ENCODE measurements at regions not wholly inside any gene's neighbourhood (a gene's known extent, or its start where the extent isn't known, plus 50 kb on each side); places are given as distances from the start of the nearest gene placed in this dataset.
"Not testable (repeated sequence)": the region's sequence is repeated elsewhere in the genome, so short reads cannot be mapped to it uniquely, and the experiment has no call there.

- ATAC-seq = no peak
- no peak for TF ChIP-seq ZC3H10 (CRISPR knock-in tag; IDR thresholded peaks at IDR 0.05)
- TF ChIP-seq RARB (CRISPR knock-in tag; IDR thresholded peaks at IDR 0.05) = no peak
- no peak for TF ChIP-seq BACH2 (CRISPR knock-in tag; IDR thresholded peaks at IDR 0.05; ENCODE audit: borderline replicate concordance)
- TF ChIP-seq ARNTL (CRISPR knock-in tag; IDR thresholded peaks at IDR 0.05; ENCODE audit: borderline replicate concordance, low read depth) = no peak
- TF ChIP-seq POU6F1 (CRISPR knock-in tag; IDR thresholded peaks at IDR 0.05; ENCODE audit: borderline replicate concordance, low read depth) = no peak
- no peak for TF ChIP-seq PATZ1 (CRISPR knock-in tag; IDR thresholded peaks at IDR 0.05; ENCODE audit: borderline replicate concordance)
These were observed 72.1 kb downstream of the TMEM212 start for GRCh38 chr3:171915275-171915674.

GRCh38 chr3:171916888-171917287 lies 73.7 kb downstream of the TMEM212 start:
- TF ChIP-seq ARNTL (CRISPR knock-in tag; IDR thresholded peaks at IDR 0.05; ENCODE audit: borderline replicate concordance, low read depth) (no peak), BACH2 (CRISPR knock-in tag; IDR thresholded peaks at IDR 0.05; ENCODE audit: borderline replicate concordance) (no peak), TCF4 (CRISPR knock-in tag; IDR thresholded peaks at IDR 0.05; ENCODE audit: borderline replicate concordance) (no peak), ZFP30 (CRISPR knock-in tag; IDR thresholded peaks at IDR 0.05) (no peak), PPARA (CRISPR knock-in tag; IDR thresholded peaks at IDR 0.05; ENCODE audit: borderline replicate concordance) (no peak), ZFP3 (CRISPR knock-in tag; IDR thresholded peaks at IDR 0.05) (no peak), ZNF70 (CRISPR knock-in tag; IDR thresholded peaks at IDR 0.05) (no peak), OSR1 (CRISPR knock-in tag; IDR thresholded peaks at IDR 0.05) (no peak), CREB5 (CRISPR knock-in tag; IDR thresholded peaks at IDR 0.05; ENCODE audit: low read depth) (no peak), CSDC2 (CRISPR knock-in tag; IDR thresholded peaks at IDR 0.05) (no peak), GLIS3 (CRISPR knock-in tag; IDR thresholded peaks at IDR 0.05) (no peak), TSHZ2 (CRISPR knock-in tag; IDR thresholded peaks at IDR 0.05) (no peak), TOX (CRISPR knock-in tag; IDR thresholded peaks at IDR 0.05; ENCODE audit: borderline replicate concordance) (no peak), ZC3H10 (CRISPR knock-in tag; IDR thresholded peaks at IDR 0.05) (no peak), ZNF8 (CRISPR knock-in tag; IDR thresholded peaks at IDR 0.05) (no peak), RARB (CRISPR knock-in tag; IDR thresholded peaks at IDR 0.05) (no peak)
- ATAC-seq = no peak

- ATAC-seq = not testable (repeated sequence)
These were observed 79.5 kb downstream of the TMEM212 start for GRCh38 chr3:171922629-171923028.

GRCh38 chr3:171923668-171924067 lies 80.5 kb downstream of the TMEM212 start:
- not testable (repeated sequence) for ATAC-seq

GRCh38 chr3:171924864-171925263 lies 81.7 kb downstream of the TMEM212 start:
- not testable (repeated sequence) for ATAC-seq

- ATAC-seq = no peak
- no peak for TF ChIP-seq BACH2 (CRISPR knock-in tag; IDR thresholded peaks at IDR 0.05; ENCODE audit: borderline replicate concordance)
- no peak for TF ChIP-seq OSR1 (CRISPR knock-in tag; IDR thresholded peaks at IDR 0.05)
- TF ChIP-seq RARB (CRISPR knock-in tag; IDR thresholded peaks at IDR 0.05) = no peak
- no peak for TF ChIP-seq ISL1 (CRISPR knock-in tag; IDR thresholded peaks at IDR 0.05)
- TF ChIP-seq POU6F1 (CRISPR knock-in tag; IDR thresholded peaks at IDR 0.05; ENCODE audit: borderline replicate concordance, low read depth) = no peak
- TF ChIP-seq TSHZ2 (CRISPR knock-in tag; IDR thresholded peaks at IDR 0.05) = no peak
- no peak for TF ChIP-seq ARNTL (CRISPR knock-in tag; IDR thresholded peaks at IDR 0.05; ENCODE audit: borderline replicate concordance, low read depth)
These were observed 89.0 kb downstream of the TMEM212 start for GRCh38 chr3:171932153-171932611.
